OCI-LY7 (cell line): ENCODE measurements at regions not wholly inside any gene's neighbourhood (a gene's known extent, or its start where the extent isn't known, plus 50 kb on each side); places are given as distances from the start of the nearest gene placed in this dataset.

Experiments used
- EZH2phosphoT487 ChIP-seq: fragments of 200-600 bp; sonication (generic); IDR thresholded peaks from 2 replicates; pipeline ENCODE4 v1.6.1; 2018; ENCODE audit warnings: low read depth, borderline replicate concordance, mild to moderate bottlenecking, mixed run types, antibody characterized with exemption, low read length, moderate library complexity, mixed read lengths
- TF ChIP-seq, protein P1 (sequence below): fragments of 200-600 bp; sonication (generic); conservative IDR thresholded peaks from 2 replicates; pipeline ENCODE4 v1.5.1; 2014; ENCODE audit warnings: mild to moderate bottlenecking, antibody characterized with exemption, low read length, moderate library complexity, mixed read lengths

DNA sequence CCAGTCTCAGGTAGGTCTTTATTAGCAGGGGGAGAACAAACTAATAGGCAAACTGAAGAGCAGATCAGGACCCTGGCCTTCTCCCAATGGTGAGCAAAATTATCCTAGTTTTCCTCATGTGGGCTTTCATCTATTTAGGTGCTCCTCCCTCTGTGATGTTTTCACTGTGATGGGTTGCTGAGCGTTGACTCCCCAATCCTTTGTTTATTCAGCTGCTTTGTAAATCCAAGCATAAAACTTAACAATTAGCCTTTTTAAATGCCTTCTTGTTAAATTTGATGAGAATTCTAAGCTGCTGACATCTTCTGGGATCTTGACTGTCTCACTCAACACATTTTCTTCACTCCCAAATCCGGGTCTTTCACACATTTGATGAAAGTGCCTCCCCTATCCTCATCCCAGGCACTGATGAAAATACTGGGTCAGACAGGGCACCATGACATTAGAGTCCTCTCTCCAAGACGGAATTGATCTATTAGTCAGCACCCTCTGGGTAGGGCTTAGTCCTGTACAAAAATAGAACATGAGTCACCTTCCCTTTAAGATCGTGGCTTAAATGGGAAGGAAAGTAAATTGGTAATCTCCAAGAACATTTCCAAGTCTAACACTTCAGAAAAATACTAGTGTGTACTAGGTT lies 199.3 kb upstream of the ISX start:
- TF ChIP-seq, protein P1, sequence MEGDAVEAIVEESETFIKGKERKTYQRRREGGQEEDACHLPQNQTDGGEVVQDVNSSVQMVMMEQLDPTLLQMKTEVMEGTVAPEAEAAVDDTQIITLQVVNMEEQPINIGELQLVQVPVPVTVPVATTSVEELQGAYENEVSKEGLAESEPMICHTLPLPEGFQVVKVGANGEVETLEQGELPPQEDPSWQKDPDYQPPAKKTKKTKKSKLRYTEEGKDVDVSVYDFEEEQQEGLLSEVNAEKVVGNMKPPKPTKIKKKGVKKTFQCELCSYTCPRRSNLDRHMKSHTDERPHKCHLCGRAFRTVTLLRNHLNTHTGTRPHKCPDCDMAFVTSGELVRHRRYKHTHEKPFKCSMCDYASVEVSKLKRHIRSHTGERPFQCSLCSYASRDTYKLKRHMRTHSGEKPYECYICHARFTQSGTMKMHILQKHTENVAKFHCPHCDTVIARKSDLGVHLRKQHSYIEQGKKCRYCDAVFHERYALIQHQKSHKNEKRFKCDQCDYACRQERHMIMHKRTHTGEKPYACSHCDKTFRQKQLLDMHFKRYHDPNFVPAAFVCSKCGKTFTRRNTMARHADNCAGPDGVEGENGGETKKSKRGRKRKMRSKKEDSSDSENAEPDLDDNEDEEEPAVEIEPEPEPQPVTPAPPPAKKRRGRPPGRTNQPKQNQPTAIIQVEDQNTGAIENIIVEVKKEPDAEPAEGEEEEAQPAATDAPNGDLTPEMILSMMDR, result no peak
- no peak for TF ChIP-seq EZH2phosphoT487
